BLaER1 (cell line): ENCODE measurements at regions not wholly inside any gene's neighbourhood (a gene's known extent, or its start where the extent isn't known, plus 50 kb on each side); places are given as distances from the start of the nearest gene placed in this dataset.
"Not testable (repeated sequence)": the region's sequence is repeated elsewhere in the genome, so short reads cannot be mapped to it uniquely, and the experiment has no call there.

Source experiments
- H3K27ac ChIP-seq: shearing (Covaris generic); formaldehyde crosslinking; 2 replicates; pipeline ENCODE4 v1.8.1; 2022
- H3K27me3 ChIP-seq: shearing (Covaris generic); formaldehyde crosslinking; 2 replicates; pipeline ENCODE4 v1.8.1; 2022
- H3K36me3 ChIP-seq: shearing (Covaris generic); formaldehyde crosslinking; 2 replicates; pipeline ENCODE4 v1.8.1; 2022
- H3K4me1 ChIP-seq: shearing (Covaris generic); formaldehyde crosslinking; 2 replicates; pipeline ENCODE4 v1.8.1; 2022
- H3K4me2 ChIP-seq: shearing (Covaris generic); formaldehyde crosslinking; 2 replicates; pipeline ENCODE4 v1.8.1; 2022
- H3K4me3 ChIP-seq: shearing (Covaris generic); formaldehyde crosslinking; 2 replicates; pipeline ENCODE4 v1.8.1; 2022
- H3K9ac ChIP-seq: shearing (Covaris generic); formaldehyde crosslinking; 2 replicates; pipeline ENCODE4 v1.8.1; 2022
- H3K9me3 ChIP-seq: shearing (Covaris generic); formaldehyde crosslinking; 2 replicates; pipeline ENCODE4 v1.8.1; 2022
- H4K20me1 ChIP-seq: shearing (Covaris generic); formaldehyde crosslinking; 2 replicates; pipeline ENCODE4 v1.8.1; 2022
- Cebpa-rat ChIP-seq: shearing (Covaris generic); IDR thresholded peaks from 2 replicates; pipeline ENCODE4 v1.8.1; 2022

DNA sequence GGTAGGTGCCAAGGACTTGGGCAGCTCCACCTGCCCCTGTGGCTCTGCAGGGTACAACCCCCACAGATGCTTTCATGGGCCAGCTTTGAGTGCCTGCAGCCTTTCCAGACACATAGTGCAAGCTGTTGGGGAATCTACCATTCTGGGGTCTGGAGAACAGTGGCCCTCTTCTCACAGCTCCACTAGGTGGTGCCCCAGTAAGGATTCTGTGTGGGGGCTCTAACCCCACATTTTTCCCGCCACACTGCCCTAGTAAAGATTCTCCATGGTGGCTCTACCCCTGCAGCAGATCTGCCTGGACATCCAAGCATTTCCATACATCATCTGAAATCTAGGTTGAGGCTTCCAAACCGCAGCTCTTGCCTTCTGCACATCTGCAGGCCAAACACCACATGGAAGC lies 149.7 kb upstream of the FNDC3A start:
- no peak overlapping the region for H3K27ac ChIP-seq
- no peaks in the 10 kb centered on the region for H3K27me3 ChIP-seq
- H3K36me3 ChIP-seq = no peaks in the 10 kb centered on the region
- no peak for TF ChIP-seq Cebpa-rat
- no peaks in the 10 kb centered on the region for H3K4me1 ChIP-seq
- H3K9me3 ChIP-seq = peaks cover 20% of the 10 kb centered on the region
- no peak overlapping the region for H3K9ac ChIP-seq
- H3K4me3 ChIP-seq = no peak overlapping the region
- H4K20me1 ChIP-seq = no peaks in the 10 kb centered on the region
- H3K4me2 ChIP-seq = no peak overlapping the region

DNA sequence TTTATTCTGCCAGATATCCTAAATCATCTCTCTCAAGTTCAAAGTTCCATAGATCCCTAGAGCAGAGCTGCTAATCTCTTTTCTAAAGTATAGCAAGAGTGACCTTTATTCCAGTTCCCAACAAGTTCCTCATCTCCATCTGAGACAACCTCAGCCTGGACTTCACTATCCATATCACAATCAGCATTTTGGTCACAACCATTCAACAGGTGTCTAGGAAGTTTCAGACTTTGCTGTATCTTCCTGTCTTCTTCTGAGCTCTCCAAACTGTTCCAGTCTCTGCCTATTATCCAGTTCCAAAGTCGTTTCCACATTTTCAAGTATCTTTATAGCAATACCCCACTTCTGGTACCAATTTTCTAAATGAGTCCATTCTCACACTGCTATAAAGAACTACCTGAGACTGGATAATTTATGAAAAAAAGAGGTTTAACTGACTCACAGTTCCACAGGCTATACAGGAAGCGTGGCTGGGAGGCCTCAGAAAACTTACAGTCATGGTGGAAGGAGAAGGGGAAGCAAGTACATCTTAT lies 148.7 kb upstream of the FNDC3A start:
- H4K20me1 ChIP-seq, H3K4me3 ChIP-seq, H3K36me3 ChIP-seq, H3K27me3 ChIP-seq, H3K27ac ChIP-seq, H3K9ac ChIP-seq, H3K4me2 ChIP-seq, H3K4me1 ChIP-seq: not testable (repeated sequence)
- peaks cover 29% of the 10 kb centered on the region for H3K9me3 ChIP-seq

DNA sequence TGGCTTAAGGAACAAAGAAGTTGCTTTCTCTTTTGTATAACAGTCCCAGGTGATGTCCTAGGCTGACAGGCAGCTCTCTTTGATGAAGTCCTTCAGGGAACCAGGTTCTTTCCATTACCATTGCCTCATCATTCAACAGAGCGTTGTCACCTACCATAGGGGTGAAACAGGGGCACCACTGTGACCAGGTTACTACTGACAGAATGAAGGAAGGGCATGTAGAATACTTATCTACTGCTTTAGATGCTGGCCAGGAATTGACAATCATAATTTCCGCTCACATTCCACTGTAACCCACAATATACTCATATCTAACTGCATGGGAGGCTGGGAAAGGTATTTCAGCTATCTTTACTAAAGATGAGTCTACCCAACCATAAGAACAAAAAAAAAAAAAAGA lies 148.0 kb upstream of the FNDC3A start:
- no peak overlapping the region for H3K9ac ChIP-seq
- H4K20me1 ChIP-seq = no peaks in the 10 kb centered on the region
- H3K4me2 ChIP-seq = no peak overlapping the region
- H3K27ac ChIP-seq = no peak overlapping the region
- peaks cover 36% of the 10 kb centered on the region for H3K9me3 ChIP-seq
- no peaks in the 10 kb centered on the region for H3K4me1 ChIP-seq
- TF ChIP-seq Cebpa-rat = no peak
- H3K27me3 ChIP-seq = no peaks in the 10 kb centered on the region
- H3K4me3 ChIP-seq = no peak overlapping the region
- no peaks in the 10 kb centered on the region for H3K36me3 ChIP-seq

DNA sequence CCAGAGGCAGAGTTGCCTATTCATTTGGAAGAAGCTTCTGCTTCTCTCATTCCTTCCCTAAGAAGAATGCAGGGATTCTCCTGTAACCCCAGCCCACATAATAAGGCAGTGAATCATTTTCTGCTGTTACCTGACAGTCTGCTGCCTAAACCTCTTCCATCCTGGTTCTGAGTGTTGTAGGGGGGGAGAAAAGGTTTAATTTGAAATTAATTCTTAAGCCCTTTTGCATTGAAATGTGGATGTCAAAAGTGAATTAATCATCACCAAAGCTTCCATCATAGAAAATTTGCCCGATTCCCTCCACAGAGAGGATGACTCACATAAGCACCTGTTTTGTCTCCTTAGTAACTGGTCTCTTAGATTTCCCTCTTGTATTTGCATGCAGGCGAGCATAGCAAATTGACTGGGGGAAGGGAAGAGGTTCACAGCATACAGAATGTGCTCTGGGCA lies 146.7 kb upstream of the FNDC3A start:
- H3K27me3 ChIP-seq = no peaks in the 10 kb centered on the region
- TF ChIP-seq Cebpa-rat = no peak
- H3K27ac ChIP-seq = no peak overlapping the region
- no peak overlapping the region for H3K4me3 ChIP-seq
- no peaks in the 10 kb centered on the region for H3K36me3 ChIP-seq
- H3K4me1 ChIP-seq = no peaks in the 10 kb centered on the region
- no peak overlapping the region for H3K9ac ChIP-seq
- no peaks in the 10 kb centered on the region for H4K20me1 ChIP-seq
- no peak overlapping the region for H3K4me2 ChIP-seq
- H3K9me3 ChIP-seq = peaks cover 40% of the 10 kb centered on the region

DNA sequence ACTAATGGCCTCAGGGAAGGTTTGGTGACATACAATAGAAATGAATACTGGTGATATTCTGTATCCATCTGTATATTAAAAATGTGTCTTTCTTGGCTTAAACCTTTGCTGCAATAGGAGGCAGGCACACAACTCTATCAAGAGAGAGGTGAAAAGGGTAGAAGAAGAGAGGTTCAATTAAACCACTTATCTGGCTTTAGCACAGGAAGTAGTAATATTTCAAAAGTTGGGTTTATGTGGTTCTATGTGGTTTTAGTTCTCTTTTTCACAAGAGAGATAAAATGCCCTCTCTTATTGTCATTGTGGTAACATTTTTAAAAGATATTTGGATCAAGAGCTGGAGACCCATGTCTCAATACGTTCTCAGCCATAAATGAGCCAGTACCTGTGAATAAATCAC lies 146.2 kb upstream of the FNDC3A start:
- peaks cover 40% of the 10 kb centered on the region for H3K9me3 ChIP-seq
- no peak overlapping the region for H3K9ac ChIP-seq

DNA sequence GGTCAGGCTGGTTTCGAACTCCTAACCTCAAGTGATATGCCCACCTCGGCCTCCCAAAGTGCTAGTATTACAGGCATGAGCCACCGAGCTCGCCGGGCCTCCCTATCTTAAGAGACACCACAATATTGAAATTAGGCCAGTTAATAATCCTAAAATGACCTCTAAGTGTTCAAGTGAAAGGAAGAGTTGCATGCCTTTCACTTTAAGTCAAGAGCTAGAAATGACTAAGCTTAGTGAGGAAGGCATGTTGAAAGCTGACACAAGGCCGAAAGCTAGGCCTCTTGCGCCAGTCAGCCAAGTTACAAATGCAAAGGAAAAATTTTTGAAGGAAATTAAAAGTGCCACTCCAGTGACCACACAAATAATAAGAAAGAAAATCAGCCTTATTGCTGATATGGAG lies 144.5 kb upstream of the FNDC3A start:
- no peak overlapping the region for H3K4me3 ChIP-seq
- TF ChIP-seq Cebpa-rat = no peak
- no peaks in the 10 kb centered on the region for H3K4me1 ChIP-seq
- no peak overlapping the region for H3K4me2 ChIP-seq
- peaks cover 37% of the 10 kb centered on the region for H3K9me3 ChIP-seq
- no peaks in the 10 kb centered on the region for H4K20me1 ChIP-seq
- no peaks in the 10 kb centered on the region for H3K36me3 ChIP-seq
- no peaks in the 10 kb centered on the region for H3K27me3 ChIP-seq
- H3K9ac ChIP-seq = no peak overlapping the region
- no peak overlapping the region for H3K27ac ChIP-seq

More for the DNA sequence above, 146.2 kb upstream of the FNDC3A start:
- Histone ChIP-seq H3K36me3 (no peaks in the 10 kb centered on the region), H4K20me1 (no peaks in the 10 kb centered on the region), H3K27ac (no peak overlapping the region), H3K4me1 (no peaks in the 10 kb centered on the region), H3K27me3 (no peaks in the 10 kb centered on the region), H3K4me2 (no peak overlapping the region), H3K4me3 (no peak overlapping the region)
- no peak for TF ChIP-seq Cebpa-rat

DNA sequence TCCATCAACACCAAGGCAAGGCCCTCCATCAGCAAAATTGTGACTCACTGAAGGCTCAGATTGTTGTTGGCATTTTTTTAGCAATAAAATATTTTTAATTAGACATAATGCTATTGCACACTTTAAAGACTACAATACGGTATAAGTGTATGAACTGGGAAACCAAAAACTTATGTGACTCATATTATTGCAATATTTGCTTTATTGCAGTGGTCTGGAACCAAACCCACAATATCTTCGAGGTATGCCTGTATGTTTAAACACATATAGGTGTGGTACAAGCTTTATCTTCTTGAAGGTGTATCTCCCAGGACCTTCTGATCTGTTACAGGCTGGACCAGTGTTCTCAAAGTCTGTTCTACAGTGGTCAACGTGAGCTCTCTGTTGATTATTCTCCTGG lies 142.3 kb upstream of the FNDC3A start:
- Histone ChIP-seq H3K4me1 (no peaks in the 10 kb centered on the region), H3K27ac (no peak overlapping the region), H3K4me3 (no peak overlapping the region), H3K4me2 (no peak overlapping the region), H3K36me3 (no peaks in the 10 kb centered on the region), H3K27me3 (no peaks in the 10 kb centered on the region), H4K20me1 (no peaks in the 10 kb centered on the region), H3K9me3 (peaks cover 20% of the 10 kb centered on the region), H3K9ac (no peak overlapping the region)
- TF ChIP-seq Cebpa-rat = no peak

DNA sequence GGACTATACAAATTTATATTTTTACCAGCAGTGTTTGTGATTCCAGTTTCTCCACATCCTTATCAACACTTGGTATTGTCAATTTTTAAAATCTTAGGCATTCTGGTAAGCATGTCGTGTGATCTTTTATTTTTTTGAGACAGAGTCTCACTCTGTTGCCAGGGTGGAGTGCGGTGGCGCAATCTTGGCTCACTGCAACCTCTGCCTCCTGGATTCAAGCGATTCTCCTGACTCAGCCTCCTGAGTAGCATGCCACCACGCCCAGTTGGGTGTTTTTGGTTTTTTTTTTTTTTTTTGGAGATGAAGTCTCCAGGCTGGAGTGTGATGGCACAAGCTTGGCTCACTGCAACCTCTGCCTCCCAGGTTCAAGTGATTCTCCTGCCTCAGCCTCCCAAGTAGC lies 140.4 kb upstream of the FNDC3A start:
- peaks cover 20% of the 10 kb centered on the region for H3K9me3 ChIP-seq
- not testable (repeated sequence) for H3K27ac ChIP-seq, H3K27me3 ChIP-seq, H3K4me2 ChIP-seq, H3K9ac ChIP-seq, H3K4me1 ChIP-seq, H3K4me3 ChIP-seq, H4K20me1 ChIP-seq, H3K36me3 ChIP-seq

DNA sequence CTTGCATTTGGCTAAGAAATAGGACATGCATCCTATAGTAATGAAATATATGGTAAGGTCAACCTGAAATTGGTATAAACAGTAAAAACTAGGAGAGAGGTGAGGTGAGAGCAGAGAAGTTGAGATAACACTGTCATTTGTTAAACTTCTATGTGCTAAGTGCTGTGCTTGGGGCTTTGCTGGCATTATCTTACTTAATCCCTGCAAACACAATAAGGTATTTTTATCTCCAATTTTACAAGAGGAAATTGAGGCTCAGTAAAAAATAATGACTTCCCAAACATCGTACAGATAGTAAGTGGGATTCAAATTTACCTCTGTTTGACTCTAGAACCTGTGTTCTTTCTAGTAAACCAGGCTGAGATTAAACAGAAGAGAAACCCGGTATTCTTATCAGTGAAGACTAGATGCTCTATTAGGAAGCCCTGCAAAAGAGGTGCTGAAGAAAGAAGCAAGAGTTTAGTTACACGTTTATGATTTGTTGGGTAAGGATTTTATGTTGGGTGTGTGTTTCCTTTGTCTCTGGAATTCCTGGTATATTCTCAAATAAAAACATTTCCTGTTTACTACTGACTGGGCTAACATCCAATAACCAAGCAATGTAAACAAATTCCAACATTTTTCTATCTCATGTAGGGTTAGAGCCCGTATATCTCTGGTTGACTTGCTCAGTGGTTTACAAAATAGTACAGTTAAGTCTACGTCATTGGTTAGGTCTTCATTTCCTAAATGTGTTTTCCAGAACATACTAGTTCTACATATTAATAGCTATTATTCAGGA lies 137.3 kb upstream of the FNDC3A start:
- Histone ChIP-seq H4K20me1 (no peaks in the 10 kb centered on the region), H3K27ac (no peak overlapping the region), H3K4me1 (no peaks in the 10 kb centered on the region), H3K27me3 (no peaks in the 10 kb centered on the region), H3K9ac (no peak overlapping the region), H3K9me3 (peaks cover 4% of the 10 kb centered on the region; the same call in 1 of the 2 replicates), H3K4me3 (no peak overlapping the region), H3K4me2 (no peak overlapping the region), H3K36me3 (no peaks in the 10 kb centered on the region)
- no peak for TF ChIP-seq Cebpa-rat

DNA sequence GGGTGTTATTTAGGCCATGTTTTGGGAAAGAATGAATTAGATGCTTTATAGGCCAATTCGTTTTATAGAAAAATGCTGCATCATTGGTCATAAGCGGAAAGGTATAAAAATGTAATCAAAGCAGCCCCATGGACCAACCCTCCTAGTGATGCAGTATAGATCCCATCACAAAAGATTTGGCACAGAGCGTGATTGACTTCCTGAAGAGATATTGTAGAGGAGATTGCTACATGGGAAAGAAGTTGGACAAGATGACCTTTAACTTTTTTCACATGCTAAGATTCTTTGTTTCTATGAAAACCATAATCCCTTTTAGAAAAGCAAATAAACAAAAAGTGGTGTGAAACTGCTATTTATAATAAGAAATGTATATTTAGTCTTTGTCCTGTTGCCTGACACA lies 136.5 kb upstream of the FNDC3A start:
- no peak overlapping the region for H3K4me3 ChIP-seq
- H3K27ac ChIP-seq = no peak overlapping the region
- H3K4me2 ChIP-seq = no peak overlapping the region
- H4K20me1 ChIP-seq = no peaks in the 10 kb centered on the region
- no peak for TF ChIP-seq Cebpa-rat
- no peaks in the 10 kb centered on the region; the same call in 1 of the 2 replicates for H3K9me3 ChIP-seq
- no peaks in the 10 kb centered on the region for H3K27me3 ChIP-seq
- no peaks in the 10 kb centered on the region for H3K36me3 ChIP-seq
- no peaks in the 10 kb centered on the region for H3K4me1 ChIP-seq
- no peak overlapping the region for H3K9ac ChIP-seq
